Hepatocyte (in vitro differentiated cells): ENCODE measurements at regions not wholly inside any gene's neighbourhood (a gene's known extent, or its start where the extent isn't known, plus 50 kb on each side); places are given as distances from the start of the nearest gene placed in this dataset.

ENCODE experiments used
- CTCF ChIP-seq: fragments of 200-600 bp; sonication (generic); IDR thresholded peaks from 2 replicates; pipeline ENCODE4 v1.5.1; 2016; ENCODE audit warnings: antibody characterized with exemption, mild to moderate bottlenecking; ENCODE audit not compliant: poor library complexity
- EZH2 ChIP-seq: fragments of 200-600 bp; sonication (generic); IDR thresholded peaks from 2 replicates; pipeline ENCODE4 v1.6.1; 2016; ENCODE audit warnings: antibody characterized with exemption, mild to moderate bottlenecking, borderline replicate concordance

GRCh38 chr14:106419376-106419965 is 893.1 kb downstream of the TMEM121 start:
- TF ChIP-seq CTCF, result no peak
- no peak for TF ChIP-seq EZH2
